Activated naive CD8-positive, alpha-beta T cell treated with anti-CD3 and anti-CD28 coated beads for 36 hours (primary cell): ENCODE measurements at regions not wholly inside any gene's neighbourhood (a gene's known extent, or its start where the extent isn't known, plus 50 kb on each side); places are given as distances from the start of the nearest gene placed in this dataset.

Source experiments
- DNase-seq: peaks from one replicate; pipeline ENCODE4 v3.0.0; 2021
- H3K27ac Mint-ChIP-seq: one replicate; pipeline ENCODE4 v1.8.0; 2022; ENCODE audit warnings: mild to moderate bottlenecking, moderate library complexity, mixed read lengths
- H3K27me3 Mint-ChIP-seq: one replicate; pipeline ENCODE4 v1.8.0; 2022; ENCODE audit warnings: mild to moderate bottlenecking, mixed read lengths
- H3K36me3 Mint-ChIP-seq: one replicate; pipeline ENCODE4 v1.8.0; 2021; ENCODE audit warnings: mild to moderate bottlenecking, mixed read lengths
- H3K4me1 Mint-ChIP-seq: one replicate; pipeline ENCODE4 v1.8.0; 2021; ENCODE audit warnings: mixed read lengths
- H3K4me3 Mint-ChIP-seq: one replicate; pipeline ENCODE4 v1.8.0; 2022; ENCODE audit warnings: mild to moderate bottlenecking, moderate library complexity, mixed read lengths
- H3K9me3 Mint-ChIP-seq: one replicate; pipeline ENCODE4 v1.8.0; 2022; ENCODE audit warnings: mixed read lengths

GRCh38 chr1:87203904-87204303 is 124.8 kb upstream of the LMO4 start:
- no peaks in the 10 kb centered on the region for H3K9me3 Mint-ChIP-seq
- H3K36me3 Mint-ChIP-seq, result no peaks in the 10 kb centered on the region
- peaks cover 16% of the 10 kb centered on the region for H3K4me1 Mint-ChIP-seq
- no peak overlapping the region for H3K4me3 Mint-ChIP-seq
- H3K27ac Mint-ChIP-seq, result no peak overlapping the region
- peaks cover 58% of the 10 kb centered on the region for H3K27me3 Mint-ChIP-seq
- no peak for DNase-seq

- peaks cover 61% of the 10 kb centered on the region for H3K27me3 Mint-ChIP-seq
- no peaks in the 10 kb centered on the region for H3K36me3 Mint-ChIP-seq
Measured at GRCh38 chr1:87204441-87204840, 124.2 kb upstream of the LMO4 start.

GRCh38 chr1:87204921-87205320 is 123.8 kb upstream of the LMO4 start:
- no peaks in the 10 kb centered on the region for H3K9me3 Mint-ChIP-seq
- H3K27me3 Mint-ChIP-seq, result peaks cover 59% of the 10 kb centered on the region
- H3K4me1 Mint-ChIP-seq, result peaks cover 16% of the 10 kb centered on the region
- DNase-seq, result no peak
- no peak overlapping the region for H3K4me3 Mint-ChIP-seq
- H3K36me3 Mint-ChIP-seq, result no peaks in the 10 kb centered on the region
- H3K27ac Mint-ChIP-seq, result no peak overlapping the region

More at GRCh38 chr1:87204441-87204840, 124.2 kb upstream of the LMO4 start:
- Mint-ChIP-seq H3K4me3 (no peak overlapping the region), H3K9me3 (no peaks in the 10 kb centered on the region), H3K4me1 (peaks cover 16% of the 10 kb centered on the region), H3K27ac (no peak overlapping the region)
- DNase-seq, result no peak

- Mint-ChIP-seq H3K27ac (no peak overlapping the region), H3K36me3 (no peaks in the 10 kb centered on the region), H3K4me3 (no peak overlapping the region), H3K27me3 (peaks cover 50% of the 10 kb centered on the region), H3K4me1 (peaks cover 16% of the 10 kb centered on the region), H3K9me3 (no peaks in the 10 kb centered on the region)
- DNase-seq, result no peak
Measured at GRCh38 chr1:87206044-87206831, 122.4 kb upstream of the LMO4 start.

GRCh38 chr1:87208080-87208479 is 120.6 kb upstream of the LMO4 start:
- Mint-ChIP-seq H3K9me3 (no peaks in the 10 kb centered on the region), H3K36me3 (no peaks in the 10 kb centered on the region), H3K27ac (no peak overlapping the region), H3K4me3 (no peak overlapping the region), H3K4me1 (peaks cover 4% of the 10 kb centered on the region), H3K27me3 (peaks cover 42% of the 10 kb centered on the region)
- DNase-seq, result no peak

- peaks cover 36% of the 10 kb centered on the region for H3K27me3 Mint-ChIP-seq
- no peaks in the 10 kb centered on the region for H3K9me3 Mint-ChIP-seq
- H3K4me1 Mint-ChIP-seq, result peaks cover under 1% of the 10 kb centered on the region
- H3K4me3 Mint-ChIP-seq, result no peak overlapping the region
- H3K36me3 Mint-ChIP-seq, result no peaks in the 10 kb centered on the region
- no peak overlapping the region for H3K27ac Mint-ChIP-seq
- no peak for DNase-seq
Measured at GRCh38 chr1:87208931-87209330, 119.7 kb upstream of the LMO4 start.

DNA sequence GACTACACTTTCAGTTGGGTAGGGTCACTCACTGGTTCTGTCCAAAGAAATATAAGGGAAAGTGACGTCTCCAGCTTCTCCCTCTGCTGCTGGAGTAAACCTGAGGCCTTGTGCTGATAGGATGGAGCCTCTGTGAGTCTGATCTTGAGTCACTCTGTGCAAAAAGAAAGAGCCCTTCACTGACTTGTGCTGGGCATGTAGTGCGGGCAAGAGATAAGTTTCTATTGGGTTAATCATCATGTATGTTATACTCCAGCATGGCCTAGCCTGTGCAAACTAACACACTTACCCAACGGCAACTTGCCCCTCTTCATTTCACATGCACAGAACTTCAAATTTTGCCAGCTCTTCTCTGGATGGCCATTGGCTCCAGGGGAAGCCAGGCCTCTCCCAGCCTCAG is 118.5 kb upstream of the LMO4 start:
- H3K4me3 Mint-ChIP-seq, result no peak overlapping the region
- H3K27ac Mint-ChIP-seq, result no peak overlapping the region

GRCh38 chr1:87212431-87213134 is 116.1 kb upstream of the LMO4 start:
- H3K27ac Mint-ChIP-seq, result no peak overlapping the region
- H3K9me3 Mint-ChIP-seq, result peaks cover 8% of the 10 kb centered on the region

More for the DNA sequence above, 118.5 kb upstream of the LMO4 start:
- Mint-ChIP-seq H3K36me3 (no peaks in the 10 kb centered on the region), H3K9me3 (peaks cover 3% of the 10 kb centered on the region), H3K27me3 (peaks cover 23% of the 10 kb centered on the region), H3K4me1 (no peaks in the 10 kb centered on the region)
- DNase-seq, result no peak

GRCh38 chr1:87213135-87213515 is 115.6 kb upstream of the LMO4 start:
- Mint-ChIP-seq H3K4me3 (no peak overlapping the region), H3K9me3 (peaks cover 8% of the 10 kb centered on the region), H3K36me3 (no peaks in the 10 kb centered on the region), H3K27me3 (peaks cover 21% of the 10 kb centered on the region), H3K27ac (no peak overlapping the region), H3K4me1 (no peaks in the 10 kb centered on the region)
- DNase-seq, result no peak

More at GRCh38 chr1:87212431-87213134, 116.1 kb upstream of the LMO4 start:
- DNase-seq, result no peak
- no peaks in the 10 kb centered on the region for H3K36me3 Mint-ChIP-seq
- H3K27me3 Mint-ChIP-seq, result peaks cover 21% of the 10 kb centered on the region
- no peaks in the 10 kb centered on the region for H3K4me1 Mint-ChIP-seq
- H3K4me3 Mint-ChIP-seq, result no peak overlapping the region

GRCh38 chr1:87215592-87215991 is 113.1 kb upstream of the LMO4 start:
- no peaks in the 10 kb centered on the region for H3K36me3 Mint-ChIP-seq
- H3K27me3 Mint-ChIP-seq, result peaks cover 14% of the 10 kb centered on the region
- DNase-seq, result no peak
- H3K4me3 Mint-ChIP-seq, result no peak overlapping the region
- no peaks in the 10 kb centered on the region for H3K4me1 Mint-ChIP-seq
- no peak overlapping the region for H3K27ac Mint-ChIP-seq
- peaks cover 8% of the 10 kb centered on the region for H3K9me3 Mint-ChIP-seq

DNA sequence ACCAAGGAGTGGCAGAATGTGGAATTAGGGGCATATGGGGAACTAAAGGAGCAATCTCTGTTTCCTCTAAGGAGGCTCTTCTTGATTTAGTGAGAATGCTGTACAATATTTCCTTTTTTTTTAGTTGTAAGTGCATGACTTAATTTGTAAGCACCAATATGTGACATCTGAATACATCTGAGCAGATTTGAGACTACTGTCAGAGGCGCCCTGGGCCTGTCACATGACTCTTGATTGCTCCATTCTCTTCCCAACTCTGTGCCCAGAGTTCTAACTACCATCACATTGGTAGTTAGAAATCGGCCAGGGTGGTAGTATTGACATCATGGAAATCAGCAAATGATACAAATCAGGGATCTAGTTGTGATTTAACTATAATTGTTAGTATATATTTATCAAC is 110.1 kb upstream of the LMO4 start:
- H3K27me3 Mint-ChIP-seq, result peaks cover 3% of the 10 kb centered on the region
- H3K9me3 Mint-ChIP-seq, result peaks cover 10% of the 10 kb centered on the region
- no peak for DNase-seq
- H3K4me1 Mint-ChIP-seq, result no peaks in the 10 kb centered on the region
- no peak overlapping the region for H3K4me3 Mint-ChIP-seq
- no peak overlapping the region for H3K27ac Mint-ChIP-seq
- H3K36me3 Mint-ChIP-seq, result no peaks in the 10 kb centered on the region

DNA sequence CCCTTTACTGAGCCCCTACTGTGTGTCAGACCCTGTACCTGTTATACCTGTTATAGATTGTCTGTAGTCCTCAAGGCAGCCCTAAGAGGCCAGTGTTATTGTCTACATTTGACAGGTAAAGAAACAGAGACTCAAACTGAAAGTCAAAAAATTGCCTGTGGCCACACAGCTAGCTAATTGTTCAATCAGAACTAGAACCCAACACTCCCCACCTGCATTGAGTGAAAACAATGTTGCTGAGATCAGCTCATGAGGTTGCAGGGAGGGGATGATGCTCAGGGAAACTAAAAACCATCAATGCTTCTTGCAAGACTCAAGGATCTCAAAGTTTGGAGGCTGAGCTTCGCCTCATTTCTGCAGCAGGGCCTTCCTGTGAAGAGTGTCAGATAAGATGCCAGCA is 109.5 kb upstream of the LMO4 start:
- Mint-ChIP-seq H3K27ac (no peak overlapping the region), H3K27me3 (peaks cover 4% of the 10 kb centered on the region), H3K4me3 (no peak overlapping the region), H3K9me3 (peaks cover 11% of the 10 kb centered on the region), H3K36me3 (no peaks in the 10 kb centered on the region), H3K4me1 (no peaks in the 10 kb centered on the region)
- no peak for DNase-seq

GRCh38 chr1:87219626-87220025 is 109.1 kb upstream of the LMO4 start:
- Mint-ChIP-seq H3K27ac (no peak overlapping the region), H3K4me1 (no peaks in the 10 kb centered on the region), H3K4me3 (no peak overlapping the region), H3K9me3 (peaks cover 11% of the 10 kb centered on the region), H3K36me3 (no peaks in the 10 kb centered on the region), H3K27me3 (peaks cover 4% of the 10 kb centered on the region)
- no peak for DNase-seq

- no peak for DNase-seq
- H3K4me1 Mint-ChIP-seq, result no peaks in the 10 kb centered on the region
- no peaks in the 10 kb centered on the region for H3K36me3 Mint-ChIP-seq
- no peak overlapping the region for H3K27ac Mint-ChIP-seq
- peaks cover 4% of the 10 kb centered on the region for H3K27me3 Mint-ChIP-seq
- H3K9me3 Mint-ChIP-seq, result peaks cover 3% of the 10 kb centered on the region
- no peak overlapping the region for H3K4me3 Mint-ChIP-seq
Measured at GRCh38 chr1:87220993-87221392, 107.7 kb upstream of the LMO4 start.

GRCh38 chr1:87224201-87224600 is 104.5 kb upstream of the LMO4 start:
- no peaks in the 10 kb centered on the region for H3K36me3 Mint-ChIP-seq
- peaks cover 4% of the 10 kb centered on the region for H3K27me3 Mint-ChIP-seq
- H3K9me3 Mint-ChIP-seq, result peaks cover 2% of the 10 kb centered on the region
- DNase-seq, result no peak
- H3K4me3 Mint-ChIP-seq, result no peak overlapping the region
- H3K4me1 Mint-ChIP-seq, result no peaks in the 10 kb centered on the region
- H3K27ac Mint-ChIP-seq, result no peak overlapping the region

GRCh38 chr1:87225171-87225570 is 103.5 kb upstream of the LMO4 start:
- no peaks in the 10 kb centered on the region for H3K36me3 Mint-ChIP-seq
- H3K27ac Mint-ChIP-seq, result no peak overlapping the region
- no peak overlapping the region for H3K4me3 Mint-ChIP-seq
- H3K4me1 Mint-ChIP-seq, result no peaks in the 10 kb centered on the region
- peaks cover 2% of the 10 kb centered on the region for H3K9me3 Mint-ChIP-seq
- H3K27me3 Mint-ChIP-seq, result peaks cover 4% of the 10 kb centered on the region
- no peak for DNase-seq
